Panc1 (cell line): ENCODE measurements at regions not wholly inside any gene's neighbourhood (a gene's known extent, or its start where the extent isn't known, plus 50 kb on each side); places are given as distances from the start of the nearest gene placed in this dataset.

Experiments used
- ATAC-seq: fragments of 200-7000 bp; cut with Tn5 transposase; 2 replicates; pipeline ENCODE4 v1.9.1; 2020; ENCODE audit warnings: mild to moderate bottlenecking, moderate library complexity
- BruUV-seq: library from RNA; stranded (reverse); fragments of 400-500 nt; replicated peaks from 2 replicates; lab custom pipeline; 2021; lab: Mats Ljungman, UMichigan
- CTCF ChIA-PET: fragments of 300-600 bp; sonication (Branson Sonifier 250); formaldehyde crosslinking; loops from one replicate; lab custom pipeline; 2022; ENCODE audit warnings: antibody characterized with exemption; lab: Charles Lee
- POLR2A ChIA-PET: fragments of 300-600 bp; sonication (Branson Sonifier 250); formaldehyde crosslinking; loops from one replicate; lab custom pipeline; 2022; ENCODE audit warnings: antibody characterized with exemption; lab: Charles Lee
- DNase-seq: peaks from one replicate; pipeline ENCODE4 v3.0.0-alpha.2; 2010; ENCODE audit warnings: low read depth, low spot score
- H3K27ac ChIP-seq: 2 replicates; pipeline ENCODE4 v1.5.1; 2011; ENCODE audit warnings: mild to moderate bottlenecking, low read length, inconsistent platforms
- H3K27me3 ChIP-seq: fragments of 200-500 bp; sonication (Bioruptor generic); 2 replicates; pipeline ENCODE4 v1.6.0; 2014; ENCODE audit warnings: low read length, inconsistent platforms; ENCODE audit not compliant: control insufficient read depth, insufficient read depth
- H3K36me3 ChIP-seq: fragments of 200-500 bp; sonication (Bioruptor generic); 2 replicates; pipeline ENCODE4 v1.5.1; 2014; ENCODE audit warnings: inconsistent platforms, mild to moderate bottlenecking, low read length, moderate library complexity; ENCODE audit not compliant: control insufficient read depth, insufficient read depth
- H3K4me1 ChIP-seq: 2 replicates; pipeline ENCODE4 v1.5.1; 2011; ENCODE audit warnings: inconsistent platforms, mild to moderate bottlenecking, low read length, moderate library complexity; ENCODE audit not compliant: control insufficient read depth, insufficient read depth
- H3K4me3 ChIP-seq, 2 experiments: 2 replicates each; pipeline ENCODE4 v1.5.1; 2011 to 2012; ENCODE audit warnings: low read depth in 2 of 2, low read length in 2 of 2, mild to moderate bottlenecking in 2 of 2, inconsistent platforms in 1 of 2, moderate library complexity in 1 of 2
- H3K9me3 ChIP-seq: fragments of 200-500 bp; sonication (Bioruptor generic); 2 replicates; pipeline ENCODE4 v1.5.1; 2014; ENCODE audit warnings: low read depth, mild to moderate bottlenecking, inconsistent platforms, low read length, moderate library complexity; ENCODE audit not compliant: control insufficient read depth, insufficient read depth
- CTCF ChIP-seq: fragments of 450-650 bp; IDR thresholded peaks from 2 replicates; pipeline ENCODE4 v1.5.1; 2017; ENCODE audit warnings: mild to moderate bottlenecking
- POLR2AphosphoS5 ChIP-seq: IDR thresholded peaks from 2 replicates; pipeline ENCODE4 v1.6.1; 2012; ENCODE audit warnings: mild to moderate bottlenecking, low read depth, low read length, moderate library complexity
- SIN3A ChIP-seq: IDR thresholded peaks from 2 replicates; pipeline ENCODE4 v1.6.1; 2012; ENCODE audit warnings: low read depth, mild to moderate bottlenecking, low read length, moderate library complexity, borderline replicate concordance; ENCODE audit not compliant: insufficient read depth
- TCF7L2 ChIP-seq: IDR thresholded peaks from 2 replicates; pipeline ENCODE4 v1.6.1; 2011; ENCODE audit warnings: mild to moderate bottlenecking, low read depth, low read length, inconsistent platforms
- in situ Hi-C: cut with HindIII; loops from 2 replicates; pipeline ENCODE4 v1.10.0; 2016; ENCODE audit warnings: low sequenced_read_pairs, low pct_unique_long_range_greater_than_20kb
- intact Hi-C: fragments of 100-400 bp; cut with micrococcal nuclease; formaldehyde crosslinking; loops from one replicate; pipeline ENCODE4 v1.10.0; 2022; ENCODE audit not compliant: unreplicated experiment
- TF ChIP-seq, protein P1 (sequence below), 2 experiments: IDR thresholded peaks; 2 replicates each; pipeline ENCODE4 v1.6.1; 2011 to 2012; ENCODE audit warnings: low read depth in 2 of 2, control low read depth in 1 of 2, low read length in 1 of 2, mild to moderate bottlenecking in 1 of 2, moderate library complexity in 1 of 2; ENCODE audit not compliant: insufficient read depth in 1 of 2

GRCh38 chr9:97787551-97787950 is 65.5 kb upstream of the FOXE1 start:
- no peak overlapping the region for H3K4me3 ChIP-seq
- intact Hi-C loops, result no loop called here
- ATAC-seq, result no peak

DNA sequence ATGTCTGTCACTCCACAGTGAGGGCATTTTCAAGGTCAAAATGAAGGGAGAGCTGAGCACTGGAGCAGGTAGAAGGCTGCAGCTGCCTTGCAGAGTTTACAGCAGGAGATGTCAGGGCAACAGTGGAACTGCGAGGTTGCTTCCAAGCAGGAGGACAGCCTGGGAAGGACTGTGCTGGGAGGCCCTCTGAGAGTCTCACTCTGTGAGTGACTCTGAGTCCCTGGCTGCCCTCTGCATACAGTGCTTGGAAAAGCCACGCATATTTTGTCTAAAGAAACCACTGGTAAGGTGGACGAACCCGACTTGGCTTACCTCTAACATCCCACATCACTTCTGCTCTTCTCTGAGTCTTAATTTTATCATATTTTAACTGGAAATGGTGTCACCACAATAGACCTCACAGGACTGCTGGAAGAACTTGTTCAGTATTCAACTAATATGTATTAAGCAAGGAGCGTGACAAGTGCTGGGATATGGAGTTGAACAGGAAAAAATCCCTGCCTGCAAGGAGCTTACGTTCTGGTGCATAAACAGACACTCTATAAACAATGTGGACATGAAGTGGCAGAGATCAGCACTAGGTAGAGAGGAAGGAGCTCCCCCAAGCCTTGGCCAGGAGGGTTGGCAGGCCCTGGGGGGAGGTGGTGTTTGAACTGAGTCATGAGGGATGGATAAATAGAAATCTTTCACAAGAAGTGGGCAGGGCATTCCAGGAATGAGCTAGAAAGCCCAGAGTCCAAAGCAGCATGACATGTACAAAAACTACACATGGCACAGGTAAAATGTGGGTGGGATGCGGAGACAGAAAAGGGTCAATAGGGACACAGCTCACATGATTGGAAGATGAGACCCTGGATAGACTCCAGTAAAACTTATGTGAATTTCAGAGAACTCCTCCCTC is 64.0 kb upstream of the FOXE1 start:
- BruUV-seq, result no TSS peak
- no peaks in the 10 kb centered on the region for H3K9me3 ChIP-seq
- no peak overlapping the region for H3K4me3 ChIP-seq
- intact Hi-C loops (no loop called here), in situ Hi-C loops (no loop called here)
- no peak for DNase-seq
- no peaks in the 10 kb centered on the region for H3K4me1 ChIP-seq
- CTCF ChIA-PET, result no interaction called here
- POLR2A ChIA-PET, result no interaction called here
- no peak overlapping the region for H3K27ac ChIP-seq
- no peaks in the 10 kb centered on the region for H3K27me3 ChIP-seq
- H3K36me3 ChIP-seq, result no peaks in the 10 kb centered on the region
- TF ChIP-seq TCF7L2, result no peak
- no peak for TF ChIP-seq POLR2AphosphoS5
- TF ChIP-seq, protein P1, sequence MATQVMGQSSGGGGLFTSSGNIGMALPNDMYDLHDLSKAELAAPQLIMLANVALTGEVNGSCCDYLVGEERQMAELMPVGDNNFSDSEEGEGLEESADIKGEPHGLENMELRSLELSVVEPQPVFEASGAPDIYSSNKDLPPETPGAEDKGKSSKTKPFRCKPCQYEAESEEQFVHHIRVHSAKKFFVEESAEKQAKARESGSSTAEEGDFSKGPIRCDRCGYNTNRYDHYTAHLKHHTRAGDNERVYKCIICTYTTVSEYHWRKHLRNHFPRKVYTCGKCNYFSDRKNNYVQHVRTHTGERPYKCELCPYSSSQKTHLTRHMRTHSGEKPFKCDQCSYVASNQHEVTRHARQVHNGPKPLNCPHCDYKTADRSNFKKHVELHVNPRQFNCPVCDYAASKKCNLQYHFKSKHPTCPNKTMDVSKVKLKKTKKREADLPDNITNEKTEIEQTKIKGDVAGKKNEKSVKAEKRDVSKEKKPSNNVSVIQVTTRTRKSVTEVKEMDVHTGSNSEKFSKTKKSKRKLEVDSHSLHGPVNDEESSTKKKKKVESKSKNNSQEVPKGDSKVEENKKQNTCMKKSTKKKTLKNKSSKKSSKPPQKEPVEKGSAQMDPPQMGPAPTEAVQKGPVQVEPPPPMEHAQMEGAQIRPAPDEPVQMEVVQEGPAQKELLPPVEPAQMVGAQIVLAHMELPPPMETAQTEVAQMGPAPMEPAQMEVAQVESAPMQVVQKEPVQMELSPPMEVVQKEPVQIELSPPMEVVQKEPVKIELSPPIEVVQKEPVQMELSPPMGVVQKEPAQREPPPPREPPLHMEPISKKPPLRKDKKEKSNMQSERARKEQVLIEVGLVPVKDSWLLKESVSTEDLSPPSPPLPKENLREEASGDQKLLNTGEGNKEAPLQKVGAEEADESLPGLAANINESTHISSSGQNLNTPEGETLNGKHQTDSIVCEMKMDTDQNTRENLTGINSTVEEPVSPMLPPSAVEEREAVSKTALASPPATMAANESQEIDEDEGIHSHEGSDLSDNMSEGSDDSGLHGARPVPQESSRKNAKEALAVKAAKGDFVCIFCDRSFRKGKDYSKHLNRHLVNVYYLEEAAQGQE (IDR thresholded peaks at IDR 0.05; ENCODE audit: insufficient read depth in 1 of 2, low read depth in 2 of 2, low read length in 1 of 2), result no peak
- no peak for TF ChIP-seq CTCF
- ATAC-seq, result no peak

More at GRCh38 chr9:97787551-97787950, 65.5 kb upstream of the FOXE1 start:
- ChIA-PET POLR2A (no interaction called here), CTCF (no interaction called here)
- in situ Hi-C loops, result no loop called here
- Histone ChIP-seq H3K27ac (no peak overlapping the region), H3K27me3 (no peaks in the 10 kb centered on the region), H3K4me1 (no peaks in the 10 kb centered on the region), H3K9me3 (no peaks in the 10 kb centered on the region), H3K36me3 (no peaks in the 10 kb centered on the region)
- TF ChIP-seq, protein P1 (IDR thresholded peaks at IDR 0.05; ENCODE audit: insufficient read depth in 1 of 2, low read depth in 2 of 2, low read length in 1 of 2), result no peak
- TF ChIP-seq CTCF (no peak), SIN3A (no peak), POLR2AphosphoS5 (no peak), TCF7L2 (no peak)
- DNase-seq, result no peak
- BruUV-seq, result no TSS peak
